CD4-positive, alpha-beta T cell treated with Interleukin-12 subunit alpha and Interleukin-12 subunit beta, for 1 hour (primary cell): ENCODE measurements at regions not wholly inside any gene's neighbourhood (a gene's known extent, or its start where the extent isn't known, plus 50 kb on each side); places are given as distances from the start of the nearest gene placed in this dataset.

ENCODE experiments used
- DNase-seq: peaks from one replicate; pipeline ENCODE4 v3.0.0-alpha.2; 2020

GRCh38 chr5:105849701-105850100, 1821.0 kb downstream of the EFNA5 start:
- DNase-seq: no peak

DNA sequence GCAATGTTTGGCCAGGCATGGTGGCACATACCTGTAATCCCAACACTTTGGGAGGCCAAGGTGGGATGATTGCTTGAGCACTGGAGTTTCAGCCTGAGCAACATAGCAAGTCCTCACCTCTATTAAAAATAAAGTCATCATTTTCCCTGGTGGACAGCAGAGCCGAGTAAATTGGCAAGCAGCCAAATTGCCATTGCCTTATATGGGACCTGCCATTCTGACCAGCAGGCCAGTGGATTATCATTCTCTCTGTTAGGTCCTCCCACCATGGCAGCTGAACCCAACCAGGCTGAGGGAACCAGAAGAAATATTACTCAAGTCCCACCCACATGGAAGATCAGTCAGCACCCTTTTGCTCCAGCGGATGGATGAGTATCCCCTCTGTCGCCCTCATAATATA, 1829.9 kb downstream of the EFNA5 start:
- no peak for DNase-seq

GRCh38 chr5:105836887-105837286, 1833.8 kb downstream of the EFNA5 start:
- DNase-seq: no peak

DNA sequence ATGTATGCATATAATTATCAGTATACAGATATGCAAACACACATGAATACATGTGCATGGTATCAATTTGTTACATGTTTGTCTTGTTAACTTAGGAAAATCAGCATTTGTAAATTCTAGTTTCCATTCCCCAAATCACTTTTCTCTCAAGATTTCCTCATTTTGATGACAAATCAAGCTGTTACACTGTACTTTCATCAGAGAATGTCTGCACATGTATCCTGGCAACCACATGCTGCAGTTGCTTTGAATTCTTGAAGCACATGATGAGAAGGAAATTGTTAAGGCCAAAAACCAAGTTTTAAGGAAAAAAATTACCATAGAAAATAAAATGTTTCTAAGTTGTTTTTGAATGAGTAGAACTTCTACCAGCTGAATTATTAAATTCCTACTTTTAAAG, 1834.5 kb downstream of the EFNA5 start:
- no peak for DNase-seq

DNA sequence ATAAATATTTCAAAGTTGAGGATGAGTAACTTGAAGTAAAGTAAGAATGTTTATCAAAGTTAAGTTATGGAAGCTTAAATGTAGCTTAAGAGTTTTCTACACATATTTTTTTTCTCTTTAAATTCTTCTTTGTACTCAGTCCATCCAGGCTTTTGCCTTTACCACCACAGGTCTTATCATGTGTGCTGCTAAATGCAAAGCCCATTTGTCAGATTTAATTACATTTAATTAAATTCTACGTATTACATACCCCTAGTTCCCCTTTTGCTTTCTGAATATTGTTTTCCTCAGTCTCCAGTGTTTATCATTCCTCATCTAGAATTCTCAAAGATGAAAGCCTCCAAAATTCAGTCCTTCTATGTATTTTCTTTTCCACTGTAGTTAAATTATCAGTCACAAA, 1841.9 kb downstream of the EFNA5 start:
- DNase-seq: no peak

DNA sequence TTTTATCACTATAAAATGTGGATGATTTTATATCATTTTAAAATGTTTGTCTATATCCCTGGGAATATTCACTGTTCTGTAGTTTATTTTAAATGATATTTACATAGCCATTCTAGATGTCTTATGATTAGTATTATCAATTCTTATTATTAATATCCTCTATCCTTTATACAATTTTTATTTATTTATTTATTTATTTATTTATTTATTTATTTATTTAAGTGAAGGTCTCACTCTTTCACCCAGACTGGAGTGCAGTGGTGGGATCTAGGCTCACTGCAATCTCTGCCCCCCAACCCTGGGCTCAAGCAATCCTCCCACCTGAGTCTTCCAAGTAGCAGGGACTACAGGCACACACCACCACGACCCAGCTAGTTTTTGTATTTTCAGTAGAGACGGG, 1848.9 kb downstream of the EFNA5 start:
- no peak for DNase-seq

GRCh38 chr5:105817914-105818313, 1852.8 kb downstream of the EFNA5 start:
- no peak for DNase-seq

- DNase-seq: no peak
Observed at GRCh38 chr5:105817416-105817815, 1853.3 kb downstream of the EFNA5 start.

GRCh38 chr5:105816961-105817360, 1853.8 kb downstream of the EFNA5 start:
- no peak for DNase-seq

DNA sequence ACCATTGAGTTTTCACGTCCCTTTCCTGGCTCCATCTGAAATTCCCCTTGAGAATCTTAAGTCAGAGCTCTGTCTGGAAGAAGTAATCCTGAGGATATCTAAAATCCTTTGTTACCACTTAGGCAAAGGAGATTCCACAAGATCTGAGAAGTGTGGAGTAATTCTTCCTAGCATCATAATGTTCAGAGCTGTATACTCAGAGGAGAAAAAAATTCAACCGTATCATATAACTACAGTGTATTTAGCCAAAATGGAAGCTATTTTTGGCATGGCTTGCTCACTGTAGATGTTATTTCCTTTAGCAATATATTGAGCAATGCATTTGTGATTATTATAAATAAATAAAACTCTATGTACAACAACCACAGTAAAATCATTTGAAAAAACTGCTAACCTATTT, 1858.4 kb downstream of the EFNA5 start:
- DNase-seq: no peak

- DNase-seq: no peak
Observed at GRCh38 chr5:105807951-105808350, 1862.8 kb downstream of the EFNA5 start.

DNA sequence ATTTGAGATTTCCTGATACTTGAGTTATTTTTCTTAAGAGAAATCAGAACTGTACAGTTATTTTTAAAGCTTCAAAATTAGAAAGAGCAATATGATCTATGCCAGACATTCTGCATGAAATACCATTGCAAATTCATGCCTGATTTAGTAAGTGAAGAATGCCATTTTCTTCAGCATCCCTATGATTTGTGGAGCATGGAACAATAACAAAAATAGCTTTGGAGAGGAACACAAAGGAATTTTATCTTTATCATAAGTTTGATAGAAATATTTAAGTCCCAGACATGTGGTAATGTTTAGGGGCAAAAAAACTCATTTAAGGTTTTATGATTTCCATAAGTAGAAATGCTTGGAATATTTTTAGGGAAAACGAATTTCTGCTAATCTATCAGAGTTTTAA, 1863.4 kb downstream of the EFNA5 start:
- no peak for DNase-seq

DNA sequence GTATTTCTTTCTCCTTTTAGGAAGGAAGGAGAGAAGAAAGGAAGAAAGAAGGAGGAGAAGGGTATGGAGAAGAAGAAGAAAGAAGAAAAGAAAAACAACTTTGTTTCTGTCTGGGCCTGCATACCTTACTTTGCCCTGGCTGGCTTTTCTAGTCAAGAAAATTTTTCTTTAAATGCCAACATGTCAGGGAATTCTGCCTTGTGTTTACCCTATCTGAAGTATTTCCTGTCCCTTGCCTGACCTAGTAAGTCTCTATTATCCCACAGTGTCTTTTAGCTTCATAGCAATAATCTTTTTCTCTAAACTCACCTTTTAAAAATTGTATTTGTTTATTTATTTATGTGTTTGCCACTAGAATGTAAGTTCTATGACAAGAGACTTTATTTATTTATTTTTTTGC, 1864.1 kb downstream of the EFNA5 start:
- DNase-seq: no peak

DNA sequence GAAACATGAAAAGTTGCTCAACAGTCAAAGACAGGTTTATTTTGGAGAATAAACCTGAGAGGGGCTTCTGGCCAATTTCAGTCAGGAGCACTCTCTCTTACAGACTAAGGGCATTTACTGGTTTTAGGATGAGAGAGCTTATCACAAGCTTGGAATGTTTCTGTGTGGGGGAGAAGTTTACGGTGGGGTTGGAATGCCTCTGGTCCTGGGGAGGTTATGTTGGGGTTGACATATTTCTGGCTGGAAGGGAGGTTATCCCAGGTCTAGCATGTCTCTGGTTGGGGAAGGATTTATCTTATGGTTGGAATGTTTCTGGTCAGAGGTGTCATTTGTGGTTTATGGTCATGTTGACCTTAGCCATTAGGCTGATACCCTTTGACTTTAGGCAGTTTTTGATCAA, 1867.3 kb downstream of the EFNA5 start:
- DNase-seq: no peak

GRCh38 chr5:105794578-105794977, 1876.2 kb downstream of the EFNA5 start:
- no peak for DNase-seq

GRCh38 chr5:105789246-105789645, 1881.5 kb downstream of the EFNA5 start:
- DNase-seq: no peak

DNA sequence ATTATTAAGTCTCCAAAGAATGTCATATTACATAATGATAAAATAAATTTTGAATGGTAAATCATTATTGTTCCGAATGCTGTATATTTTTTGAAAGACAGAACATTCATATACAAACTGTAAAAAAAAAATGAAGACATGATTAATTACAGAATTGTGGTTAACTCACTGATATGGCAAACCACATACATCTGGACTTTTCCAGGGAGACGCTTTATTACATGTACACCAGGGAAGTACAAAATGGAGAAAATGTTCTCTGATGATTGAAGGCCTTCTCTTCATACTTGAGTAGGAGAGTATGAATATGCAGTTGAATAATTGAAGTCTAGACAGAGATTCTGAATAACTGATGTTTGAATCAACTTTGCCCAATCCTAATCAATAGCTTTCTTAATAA, 1886.9 kb downstream of the EFNA5 start:
- no peak for DNase-seq

- DNase-seq: no peak
Observed at GRCh38 chr5:105782501-105782900, 1888.2 kb downstream of the EFNA5 start.

DNA sequence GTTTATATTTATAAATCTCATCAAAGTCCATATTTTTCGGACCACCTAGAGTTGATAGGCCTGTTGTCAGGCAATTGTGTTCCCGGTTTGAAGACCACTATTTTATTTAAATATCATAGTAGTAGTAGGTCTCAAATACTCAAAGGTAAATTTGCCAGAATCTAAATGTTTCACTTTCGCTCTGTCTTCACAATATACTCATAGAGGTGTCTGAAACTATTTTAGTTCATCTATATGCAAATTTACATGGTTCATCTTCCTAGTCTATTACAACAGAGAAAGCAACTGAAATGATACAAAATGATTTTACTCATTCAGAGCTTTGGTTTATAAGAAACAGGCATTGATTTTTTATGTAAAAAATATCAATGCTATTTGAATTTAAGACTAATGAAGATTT, 1897.5 kb downstream of the EFNA5 start:
- no peak for DNase-seq

DNA sequence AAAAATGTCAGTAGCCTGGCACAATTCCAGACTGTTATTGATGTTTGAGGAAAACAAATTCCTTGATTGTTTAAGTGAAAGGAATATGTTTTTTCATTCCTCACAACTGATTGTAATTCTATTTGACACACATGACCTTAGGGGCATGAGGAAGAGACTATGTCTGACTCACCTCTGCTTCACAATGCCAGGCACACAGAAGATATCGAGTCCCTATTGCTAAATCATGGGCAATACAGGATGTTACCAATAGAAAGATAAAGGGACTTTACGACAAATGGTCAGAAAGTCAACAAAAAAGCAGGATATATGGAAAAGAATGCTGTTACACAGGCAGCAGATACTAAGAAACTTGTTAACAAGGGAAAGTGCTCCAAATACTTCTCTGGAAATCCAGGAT, 1903.5 kb downstream of the EFNA5 start:
- DNase-seq: no peak

- DNase-seq: no peak
Observed at GRCh38 chr5:105762728-105763127, 1908.0 kb downstream of the EFNA5 start.

- DNase-seq: no peak
Observed at GRCh38 chr5:105754056-105754455, 1916.7 kb downstream of the EFNA5 start.

DNA sequence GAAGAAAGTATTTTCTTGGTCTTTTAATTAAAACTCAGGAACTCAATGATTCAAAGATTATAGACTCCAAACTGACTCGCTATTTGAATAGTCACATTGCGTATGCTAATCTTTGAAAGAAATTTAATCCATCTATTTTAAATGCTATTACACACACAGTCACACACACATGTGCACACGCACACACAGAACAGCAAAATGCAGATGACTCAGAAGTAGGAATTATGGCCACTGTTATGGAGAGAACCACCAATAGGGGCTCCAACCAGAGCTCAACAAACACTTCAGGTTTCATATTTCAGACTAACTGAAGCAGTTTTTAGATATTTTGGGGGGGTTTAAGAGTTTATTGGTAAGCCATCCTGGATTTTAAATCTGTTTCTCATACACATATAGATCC, 1917.9 kb downstream of the EFNA5 start:
- no peak for DNase-seq

GRCh38 chr5:105751908-105752307, 1918.8 kb downstream of the EFNA5 start:
- no peak for DNase-seq

- no peak for DNase-seq
Observed at GRCh38 chr5:105745111-105745510, 1925.6 kb downstream of the EFNA5 start.

DNA sequence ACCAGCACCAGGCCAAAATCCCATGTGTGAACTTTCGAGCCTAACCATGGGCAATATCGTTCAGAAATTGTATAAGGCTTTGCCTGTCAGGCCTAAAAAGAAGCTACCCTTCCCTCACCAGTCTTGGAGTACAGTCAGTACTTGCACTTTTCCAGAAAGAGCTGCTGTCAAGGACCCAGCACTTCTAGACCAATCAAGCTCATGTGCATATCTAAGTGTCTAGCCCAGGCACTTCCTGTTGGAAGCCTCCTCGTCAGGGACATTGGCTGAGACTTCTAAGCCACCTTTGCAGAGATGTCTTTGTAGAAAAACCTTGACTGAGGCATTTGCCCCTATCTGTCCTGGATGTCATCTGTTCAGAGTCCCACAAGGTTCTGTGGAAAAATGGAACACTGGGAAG, 1930.5 kb downstream of the EFNA5 start:
- no peak for DNase-seq
